NCI-H1417 treated with DMSO at 0.1 percent for 48 hours (cell line): ENCODE measurements at regions not wholly inside any gene's neighbourhood (a gene's known extent, or its start where the extent isn't known, plus 50 kb on each side); places are given as distances from the start of the nearest gene placed in this dataset.

Experiments used
- DNase-seq: peaks from one replicate; lab custom pipeline; 2025; lab: John Stamatoyannopoulos, UW

DNA sequence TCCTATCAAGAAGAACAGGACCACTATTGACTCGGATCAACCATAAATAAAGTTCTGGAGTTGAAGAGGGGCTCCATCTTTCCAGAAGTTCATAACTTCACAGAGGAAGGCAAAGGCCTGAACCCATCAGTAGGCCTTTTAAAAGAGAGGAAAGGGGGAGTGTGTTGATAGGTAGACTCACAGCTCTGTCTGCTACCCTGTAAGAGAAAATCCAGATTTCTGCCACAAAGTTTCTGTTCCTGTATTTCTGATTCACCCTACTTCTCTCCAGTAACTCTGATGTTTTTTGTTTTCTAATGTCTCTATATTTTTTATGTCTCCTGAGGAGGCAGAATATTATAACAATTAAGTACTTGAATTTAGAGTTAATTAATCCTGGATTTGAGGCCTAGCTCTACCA lies 564.0 kb downstream of the TNS1 start:
- DNase-seq = no peak

DNA sequence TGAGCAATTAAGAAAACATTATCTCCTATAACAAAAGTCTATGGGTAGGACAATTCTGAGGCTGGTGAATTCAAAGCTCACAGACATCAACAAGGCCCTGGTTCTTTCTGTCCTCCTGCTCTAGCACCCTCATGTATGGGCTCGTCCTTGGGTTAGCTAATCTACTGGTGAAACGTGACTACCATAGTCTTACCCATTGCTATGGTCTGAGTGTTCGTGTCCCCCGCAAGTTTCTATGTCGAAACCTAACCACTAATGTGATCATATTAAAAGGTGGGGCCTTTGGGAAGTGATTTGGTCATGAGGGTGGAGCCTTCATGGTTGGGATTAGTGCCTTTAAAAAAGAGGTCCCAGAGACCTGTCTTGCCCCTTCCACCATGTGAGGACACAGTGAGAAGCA lies 564.7 kb downstream of the TNS1 start:
- DNase-seq = no peak

DNA sequence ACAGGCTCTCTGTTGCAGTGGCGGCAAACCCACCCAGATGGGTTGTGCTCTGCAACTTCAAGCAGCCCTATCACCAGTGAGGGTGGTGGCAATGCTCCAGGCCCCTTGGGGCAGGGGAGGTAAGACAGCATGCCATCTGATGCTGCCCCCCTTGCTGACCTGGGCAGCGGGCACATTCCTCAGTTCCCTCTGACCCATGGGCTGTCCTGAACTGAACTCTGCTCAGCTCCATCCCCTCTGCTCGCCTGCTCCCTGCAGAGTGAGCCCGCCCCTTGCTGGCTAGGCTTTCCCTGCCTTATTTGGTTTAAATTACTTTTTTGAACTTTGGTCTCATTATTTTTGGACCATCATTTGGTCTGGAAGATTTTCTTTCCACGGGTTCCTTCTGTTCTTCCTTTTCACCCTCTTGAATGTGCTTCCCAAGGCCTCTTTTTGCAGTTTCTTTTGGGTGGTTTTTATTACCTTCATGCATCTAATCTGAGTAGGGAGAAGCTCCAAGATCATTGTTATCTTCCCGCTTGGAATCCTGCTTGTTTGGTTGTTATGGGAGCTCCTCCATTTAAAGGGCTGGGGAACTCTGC lies 565.4 kb downstream of the TNS1 start:
- no peak for DNase-seq

DNA sequence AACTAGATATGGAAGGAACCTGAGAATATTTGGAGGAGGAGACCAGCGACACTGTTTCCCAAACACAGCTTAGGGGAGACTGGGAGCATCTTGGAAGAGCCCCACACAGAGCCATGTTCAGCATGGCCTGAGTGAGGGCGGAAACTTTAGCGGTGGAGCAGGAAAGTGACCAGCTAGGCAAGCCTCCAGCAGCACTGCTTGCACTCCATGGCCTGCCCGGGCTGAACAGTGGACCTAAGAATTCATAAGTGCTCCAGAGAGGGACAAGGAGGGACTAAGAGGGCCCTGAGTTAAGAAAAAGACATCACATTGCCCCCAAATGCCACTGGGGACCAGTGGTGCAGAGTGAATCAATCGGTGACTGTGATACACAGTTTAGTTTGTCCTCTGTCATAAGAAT lies 566.4 kb downstream of the TNS1 start:
- DNase-seq = no peak

DNA sequence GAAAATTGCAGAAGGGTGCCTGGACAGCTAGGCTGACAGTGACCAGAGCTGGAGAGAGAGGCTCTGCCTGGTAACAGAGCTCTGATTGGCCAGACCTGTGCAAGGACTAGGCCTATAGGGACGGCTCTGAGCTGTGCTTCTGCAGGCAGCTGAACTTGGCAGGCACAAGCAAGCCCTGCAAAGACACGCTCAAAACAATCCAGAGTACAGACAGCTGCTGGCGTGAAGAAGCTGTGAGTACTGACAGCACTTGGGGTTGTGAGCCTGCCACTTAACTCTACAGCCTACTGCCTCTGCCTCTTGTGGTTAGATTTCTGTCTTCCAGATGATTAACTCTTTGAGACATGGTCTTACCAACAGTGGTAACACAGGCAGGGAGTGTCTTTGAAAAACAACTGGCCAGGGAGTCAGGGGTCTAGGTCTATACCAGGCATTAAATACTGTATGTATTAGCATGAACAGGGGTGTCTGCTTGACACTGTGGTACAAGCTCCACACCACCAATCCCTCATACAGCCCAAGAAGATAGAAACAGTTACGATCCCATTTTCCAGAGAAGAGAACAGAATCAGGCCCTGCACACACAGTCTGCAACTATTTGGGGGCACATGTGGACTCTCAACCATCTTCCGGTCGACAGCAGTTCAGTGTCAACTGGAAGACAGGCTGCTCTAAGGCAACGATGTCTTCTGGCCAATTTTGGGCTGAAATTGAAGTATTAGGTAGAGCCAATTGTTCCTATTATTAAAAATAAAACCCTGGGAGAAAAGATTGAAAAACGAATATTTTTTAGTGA lies 568.4 kb downstream of the TNS1 start:
- DNase-seq = peak; percentile 31

DNA sequence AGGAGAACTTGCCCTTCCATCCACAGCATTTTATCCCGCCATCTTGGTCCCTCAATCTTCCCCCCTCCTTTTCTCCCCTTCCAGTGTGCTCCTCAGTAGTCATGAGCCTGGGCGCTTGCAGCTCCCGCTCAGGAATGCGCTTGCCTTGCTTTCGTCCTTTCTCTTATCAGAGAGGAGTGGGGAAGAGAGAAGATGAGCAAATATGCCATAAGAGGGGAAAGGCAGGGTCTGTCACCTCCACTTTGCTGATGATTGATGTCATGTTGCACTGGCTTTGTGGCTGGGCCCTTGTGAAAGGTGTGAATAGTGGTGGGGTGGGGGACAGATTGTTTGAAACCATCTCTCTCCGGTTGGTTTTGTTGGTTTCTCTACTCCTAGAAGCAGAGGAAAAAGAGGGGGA lies 569.3 kb downstream of the TNS1 start:
- no peak for DNase-seq

DNA sequence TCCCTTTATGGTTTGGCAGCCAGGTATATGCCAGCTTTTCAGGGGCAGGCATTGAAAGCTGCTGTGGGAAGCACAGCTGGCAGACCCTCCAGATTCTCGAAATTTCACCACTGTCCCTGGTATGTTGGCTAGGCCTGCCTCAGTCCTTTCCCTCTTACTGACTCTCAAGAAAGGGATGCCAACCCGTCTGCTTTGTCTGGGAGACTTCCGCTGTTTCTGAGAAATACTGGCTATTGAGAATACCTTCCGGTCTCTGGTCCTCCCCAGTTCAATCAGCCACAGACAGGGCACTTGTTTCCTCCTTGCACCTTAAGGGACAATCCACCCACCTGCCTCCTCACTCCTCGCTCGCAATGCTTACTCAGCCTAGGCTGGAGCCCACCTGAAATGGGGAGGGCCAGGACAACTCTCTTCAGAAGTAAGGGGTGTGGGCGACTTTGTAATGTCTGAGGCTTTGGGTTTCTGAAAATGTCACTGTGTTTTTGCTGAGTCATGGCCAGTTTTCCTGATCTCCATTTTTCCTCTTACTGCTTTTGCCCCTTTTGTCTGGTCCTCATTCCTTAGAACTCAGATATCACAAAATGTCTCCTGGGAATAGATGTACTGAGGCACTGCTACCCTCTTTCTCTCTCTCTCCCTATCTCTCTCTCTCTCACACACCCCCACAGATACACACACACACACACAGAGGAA lies 571.1 kb downstream of the TNS1 start:
- no peak for DNase-seq

DNA sequence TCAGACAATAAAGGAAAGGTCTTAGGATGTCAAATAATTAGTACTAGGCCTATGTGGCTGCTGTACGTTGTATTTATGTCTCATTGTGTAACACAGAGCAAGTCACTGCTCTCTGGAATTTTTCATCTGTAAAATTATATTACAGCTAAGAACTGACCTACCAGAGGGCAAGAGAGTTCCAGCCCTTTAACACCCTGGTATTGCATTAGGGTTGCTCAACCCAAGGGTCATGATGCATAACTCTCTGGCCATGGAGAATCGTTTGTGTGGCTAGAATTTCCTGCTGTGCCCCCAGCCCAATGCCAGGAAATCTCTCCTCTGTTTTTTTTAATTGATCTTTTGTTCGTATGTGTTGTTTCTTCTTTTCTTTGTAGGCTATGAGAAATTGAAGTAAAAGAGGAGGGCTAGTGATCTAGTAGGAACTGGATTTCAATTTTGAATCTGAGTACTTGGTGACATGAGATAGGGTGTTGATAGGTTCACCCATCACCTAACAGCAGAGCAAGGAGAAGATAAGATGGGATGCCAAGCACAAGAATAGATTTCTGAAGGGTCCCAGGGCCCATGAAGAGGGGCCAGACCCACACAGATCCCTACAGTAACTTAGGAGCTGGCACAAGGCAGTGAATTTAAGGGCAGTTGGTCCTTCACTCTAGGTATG lies 571.2 kb upstream of the TNP1 start:
- DNase-seq = no peak

DNA sequence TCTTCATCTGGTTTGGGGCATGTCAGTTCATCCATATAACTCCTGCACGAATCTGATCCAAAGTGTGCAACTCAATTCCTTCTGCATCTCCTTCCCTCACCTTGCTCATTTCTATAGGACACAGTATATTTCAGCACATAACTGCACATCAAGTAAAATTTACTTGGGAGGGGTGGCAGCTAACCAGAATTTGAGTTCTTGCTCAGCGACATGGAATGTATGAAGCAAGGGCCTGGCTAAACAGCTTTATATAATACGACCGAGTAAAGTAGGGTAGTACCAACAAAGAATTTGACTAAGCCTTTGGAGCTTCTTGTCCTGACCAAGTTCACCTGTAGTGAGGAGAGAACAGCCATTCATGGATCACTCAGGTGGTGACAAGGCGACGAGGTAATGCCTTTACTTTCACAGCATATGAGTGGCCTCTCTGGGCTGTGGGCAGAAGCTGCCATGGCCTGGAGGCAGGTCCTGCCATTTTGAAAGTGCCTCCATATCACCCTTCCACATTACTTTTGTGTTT lies 570.2 kb upstream of the TNP1 start:
- DNase-seq = no peak

DNA sequence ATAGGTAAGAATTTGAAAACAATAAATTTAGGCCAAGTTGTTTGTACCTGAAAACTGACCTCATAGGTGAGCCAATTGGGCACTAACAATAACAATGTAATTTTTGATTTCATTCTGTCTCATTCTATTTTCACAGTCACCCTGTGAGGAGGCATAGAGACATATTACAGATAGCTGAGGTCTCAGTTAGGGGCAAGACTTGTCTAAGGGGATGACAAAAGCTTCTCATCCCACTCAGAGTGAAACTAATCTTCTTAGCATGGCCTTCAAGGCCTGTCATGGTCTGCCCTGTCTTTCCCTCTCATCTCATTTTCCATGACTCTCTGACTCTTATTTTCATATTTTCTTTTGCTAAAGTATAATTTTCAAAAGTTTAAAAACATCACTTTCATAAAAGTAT lies 562.0 kb upstream of the TNP1 start:
- DNase-seq = no peak

DNA sequence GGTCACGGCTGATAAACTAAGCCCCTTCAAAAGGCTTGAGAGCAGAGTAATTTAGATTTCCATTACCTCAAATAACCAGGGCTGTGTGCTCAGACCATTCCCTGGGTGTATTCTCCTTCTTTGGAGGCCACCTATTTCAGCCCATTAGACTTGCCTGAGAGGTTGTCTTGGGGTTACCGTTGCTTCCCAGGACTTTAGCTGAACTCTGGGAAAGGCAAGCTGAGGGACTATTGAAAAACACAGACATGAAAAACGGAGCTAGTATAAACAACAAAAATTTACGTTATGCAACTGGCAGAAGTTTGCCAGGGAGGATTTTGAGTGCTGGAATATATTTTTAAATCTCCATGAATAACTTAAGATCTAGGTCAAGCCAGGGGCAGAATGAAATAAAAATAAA lies 561.0 kb upstream of the TNP1 start:
- DNase-seq = no peak

DNA sequence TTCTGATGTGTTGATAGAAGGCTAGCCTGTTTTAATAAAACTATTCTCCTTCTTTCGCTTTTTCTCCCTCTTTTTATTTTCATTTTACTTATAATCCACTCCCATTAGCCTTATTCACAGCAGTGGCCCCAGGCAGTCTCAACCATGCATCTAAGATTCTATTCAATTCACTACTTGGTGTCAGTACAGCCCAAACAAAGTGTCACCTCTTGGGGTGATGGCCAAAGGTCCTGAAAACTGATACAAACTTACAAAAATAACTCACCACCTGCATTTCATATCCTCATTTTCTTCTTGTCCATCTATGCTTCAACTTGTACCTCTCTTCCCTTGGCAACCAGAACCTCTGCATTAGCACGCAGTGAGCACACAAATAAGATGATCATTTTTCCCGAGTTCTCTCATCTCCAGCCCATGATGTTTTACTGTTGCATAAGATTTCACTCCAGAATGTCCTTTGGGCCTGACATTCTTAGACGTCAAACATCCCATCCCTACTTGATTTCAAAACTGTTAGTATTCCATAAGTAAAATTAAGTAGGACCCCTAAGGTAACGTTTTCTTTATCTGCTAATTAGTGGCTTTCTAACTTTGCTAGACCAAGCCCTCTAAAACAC lies 559.3 kb upstream of the TNP1 start:
- no peak for DNase-seq

DNA sequence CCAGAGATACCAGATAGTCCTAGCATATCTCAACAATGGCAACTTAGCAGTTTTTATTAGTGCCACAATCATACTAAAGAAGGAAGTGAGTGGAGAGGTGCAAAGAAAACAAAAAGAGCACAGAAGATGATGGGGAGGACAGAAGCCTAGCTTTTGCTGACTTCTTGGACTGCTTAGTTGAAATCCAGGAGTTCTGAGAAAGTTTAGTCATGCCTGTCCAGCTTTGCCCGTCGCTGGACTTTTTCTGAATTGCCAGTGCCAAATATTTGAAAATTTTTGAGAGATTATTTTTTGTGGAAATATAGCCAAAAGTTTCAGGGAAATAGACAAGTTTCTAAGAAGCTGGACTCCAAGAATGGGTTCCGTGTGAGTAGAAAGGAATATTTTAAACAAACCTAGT lies 558.7 kb upstream of the TNP1 start:
- no peak for DNase-seq

DNA sequence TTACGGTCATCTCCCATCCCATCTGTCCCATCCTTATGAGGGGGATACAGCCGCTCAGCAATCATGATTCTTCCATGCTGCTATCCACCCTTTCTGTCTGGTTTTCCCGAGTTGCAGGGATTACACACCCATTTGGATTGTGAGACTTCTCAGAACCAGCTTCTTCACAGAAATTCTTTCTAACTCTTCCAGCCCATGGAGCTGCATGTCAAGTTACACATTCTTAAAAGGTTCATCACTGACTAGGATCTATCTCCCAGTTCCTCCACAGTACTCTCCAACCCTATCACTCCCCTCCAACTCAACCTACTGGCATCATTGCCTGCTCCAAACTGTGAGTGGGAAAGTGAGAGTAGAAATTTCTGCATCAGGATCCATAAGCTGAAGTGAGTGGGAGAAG lies 558.2 kb upstream of the TNP1 start:
- DNase-seq = no peak

DNA sequence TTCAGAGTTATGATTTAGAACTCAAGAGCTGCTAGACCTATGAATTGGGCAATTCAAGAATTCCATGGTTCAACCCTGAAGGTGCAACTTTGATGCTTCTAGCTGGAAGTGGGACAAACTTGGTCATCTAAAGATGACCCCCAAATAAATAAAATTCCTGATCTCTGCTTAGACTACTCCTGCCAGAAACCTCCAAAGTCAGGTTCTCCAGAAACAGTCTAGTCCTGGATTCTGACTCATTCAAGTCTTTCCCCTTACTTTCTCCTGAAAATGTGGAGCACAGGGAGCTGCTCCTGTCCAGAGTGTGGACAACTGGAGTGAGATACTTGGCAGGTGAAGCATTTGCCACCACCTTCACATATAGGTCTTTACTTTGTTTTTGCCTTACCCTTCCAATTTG lies 557.7 kb upstream of the TNP1 start:
- DNase-seq = no peak

DNA sequence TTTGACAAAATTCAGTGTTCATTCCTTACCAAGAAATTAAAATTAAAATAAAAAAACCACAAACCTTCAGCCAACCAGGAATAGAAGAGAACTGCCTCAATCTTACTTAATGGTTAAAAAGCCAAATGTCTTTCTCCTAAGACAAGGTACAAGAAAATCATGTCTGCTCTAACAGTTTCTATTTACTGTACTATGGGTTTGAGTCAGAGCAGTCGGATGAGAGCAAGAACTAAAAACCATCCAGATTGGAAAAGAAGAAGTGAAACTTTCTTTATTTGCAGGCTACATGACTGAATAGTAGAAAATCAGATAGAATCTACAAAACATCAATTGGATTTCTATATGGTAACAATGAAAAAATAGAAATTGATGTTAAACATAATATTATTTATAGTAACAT lies 555.5 kb upstream of the TNP1 start:
- no peak for DNase-seq

DNA sequence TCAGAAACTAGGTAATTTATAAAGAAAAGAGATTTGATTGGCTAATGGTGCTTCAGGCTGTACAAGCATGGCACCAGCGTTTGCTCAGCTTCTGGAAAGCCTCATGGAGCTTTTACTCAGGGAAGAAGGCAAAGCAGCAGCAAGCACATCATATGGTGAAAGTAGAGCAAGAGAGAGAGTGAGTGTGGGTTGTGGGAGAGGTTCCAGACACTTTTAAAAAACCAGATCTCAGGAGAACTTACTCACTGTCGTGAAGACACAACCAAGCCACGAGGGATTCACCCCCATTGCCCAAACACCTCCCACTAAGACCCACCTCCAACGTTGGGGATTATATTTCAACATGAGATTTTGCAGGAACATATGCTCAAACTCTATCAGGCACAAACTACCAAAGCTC lies 554.6 kb upstream of the TNP1 start:
- no peak for DNase-seq

DNA sequence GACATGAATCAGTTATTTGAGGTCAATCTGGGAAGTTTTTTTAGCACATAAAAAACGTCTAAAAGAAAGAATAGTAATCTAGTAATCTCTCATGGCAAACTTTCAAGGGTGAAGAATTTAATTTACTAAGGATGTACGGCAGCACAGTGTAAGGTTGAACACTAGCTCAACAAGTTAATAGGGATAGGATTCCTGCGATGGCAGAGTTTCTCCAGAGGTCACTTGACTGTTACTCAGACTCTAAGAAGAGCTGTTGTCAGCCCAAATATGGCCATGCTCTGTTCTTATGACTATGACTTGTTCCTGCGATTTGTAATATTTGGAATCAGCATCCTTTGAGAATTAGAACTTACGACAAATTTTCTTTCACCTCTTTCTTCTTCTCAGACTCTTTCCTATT lies 553.3 kb upstream of the TNP1 start:
- DNase-seq = no peak

DNA sequence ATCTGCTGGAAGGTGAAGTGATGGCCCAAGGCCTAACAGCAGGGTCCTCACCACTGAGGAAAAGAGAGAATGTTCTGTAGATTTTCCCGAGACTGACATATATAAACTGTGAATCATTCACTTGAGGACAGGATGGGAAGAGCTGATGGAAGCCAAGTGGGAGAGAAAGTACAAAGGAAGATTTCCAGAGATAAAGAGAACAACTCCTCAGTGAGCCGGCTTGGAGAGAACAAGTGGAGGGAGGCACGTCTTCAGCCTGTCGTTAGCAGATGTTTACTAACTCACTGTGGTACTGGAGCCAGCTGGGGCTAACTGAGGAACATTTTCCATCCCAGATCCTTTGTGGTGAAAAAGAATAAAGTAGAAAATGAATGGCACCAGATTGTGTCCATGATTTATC lies 552.9 kb upstream of the TNP1 start:
- DNase-seq = no peak

DNA sequence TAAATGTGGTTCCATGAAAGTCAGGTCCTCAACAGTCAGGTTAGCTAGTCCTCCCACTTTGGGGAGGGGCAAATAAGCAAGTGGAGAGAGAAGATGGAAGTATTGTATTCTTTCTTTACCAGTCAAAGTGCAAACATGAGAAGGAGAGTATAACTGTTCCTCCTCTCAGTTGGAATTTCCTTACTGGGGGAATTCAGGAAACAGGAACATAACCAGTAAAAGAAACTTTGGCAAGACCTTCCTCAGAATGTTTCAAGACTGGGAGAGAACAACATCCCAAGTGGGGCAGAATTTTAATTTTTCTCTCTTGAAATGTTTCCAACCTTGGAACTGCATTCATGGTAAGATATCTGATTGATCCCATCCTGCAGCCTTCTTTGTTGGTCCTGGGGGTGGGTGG lies 552.4 kb upstream of the TNP1 start:
- no peak for DNase-seq

DNA sequence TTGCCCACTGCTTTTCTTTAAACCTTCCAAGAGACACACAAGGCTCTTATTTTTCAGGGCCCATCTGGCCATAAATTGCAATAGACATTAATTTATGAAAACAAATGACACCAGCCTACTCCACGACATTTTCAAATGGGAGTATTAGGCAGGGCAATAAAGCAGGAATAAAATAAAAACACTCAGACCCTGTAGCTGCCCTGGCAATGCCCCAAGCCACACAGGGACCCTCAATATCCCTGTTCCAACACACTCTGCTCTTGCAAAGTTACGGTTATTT lies 550.8 kb upstream of the TNP1 start:
- no peak for DNase-seq

DNA sequence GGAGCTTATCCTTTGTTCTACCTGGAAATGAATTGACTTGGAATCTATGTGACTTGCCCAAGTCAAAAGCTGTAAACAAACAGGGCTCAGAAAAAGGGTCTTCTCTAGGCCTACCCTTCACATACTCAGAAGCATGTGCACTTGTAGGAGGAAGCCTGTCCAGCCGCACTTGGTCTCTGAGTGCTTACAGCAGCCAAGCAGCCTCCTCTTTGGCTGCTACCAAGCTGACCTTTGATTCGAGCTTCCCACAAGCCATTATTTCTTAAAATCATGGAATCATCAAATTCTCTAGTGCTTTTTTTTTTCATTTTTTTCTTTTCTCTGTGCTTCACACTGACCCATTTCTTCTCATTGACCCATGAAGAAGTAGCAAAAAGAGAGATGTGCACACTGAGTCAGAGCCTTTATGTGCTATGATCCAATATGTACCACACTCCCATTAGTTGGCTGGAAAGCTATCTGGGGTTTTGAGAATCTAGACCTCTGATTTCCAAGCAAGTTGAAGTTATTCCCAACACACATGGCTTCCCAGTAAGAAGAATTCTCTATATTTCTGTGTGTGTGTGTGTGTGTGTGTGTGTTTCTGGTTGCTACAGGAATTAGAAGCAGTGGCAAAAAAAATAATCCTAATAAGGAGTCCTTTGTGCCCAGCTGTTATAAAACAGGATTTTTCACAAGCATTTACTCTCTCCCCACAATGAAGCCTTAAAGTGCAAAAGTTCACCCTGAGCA lies 550.3 kb upstream of the TNP1 start:
- DNase-seq = no peak
